Karpas-422 (cell line): ENCODE measurements at regions not wholly inside any gene's neighbourhood (a gene's known extent, or its start where the extent isn't known, plus 50 kb on each side); places are given as distances from the start of the nearest gene placed in this dataset.
"Not testable (repeated sequence)": the region's sequence is repeated elsewhere in the genome, so short reads cannot be mapped to it uniquely, and the experiment has no call there.

ENCODE experiments used
- DNase-seq: peaks from one replicate; pipeline ENCODE4 v3.0.0-alpha.2; 2015
- H2AFZ ChIP-seq: fragments of 200-600 bp; sonication (generic); 2 replicates; pipeline ENCODE4 v1.6.1; 2014; ENCODE audit warnings: antibody characterized with exemption, low read length, mixed read lengths
- H3K27ac ChIP-seq: fragments of 200-600 bp; sonication (generic); 2 replicates; pipeline ENCODE4 v1.5.1; 2014; ENCODE audit warnings: mild to moderate bottlenecking, low read length, moderate library complexity
- H3K27me3 ChIP-seq: fragments of 200-600 bp; sonication (generic); 2 replicates; pipeline ENCODE4 v1.6.1; 2014; ENCODE audit warnings: low read length, mixed read lengths
- H3K36me3 ChIP-seq: fragments of 200-600 bp; sonication (generic); 2 replicates; pipeline ENCODE4 v1.6.1; 2014; ENCODE audit warnings: low read length, mixed read lengths; ENCODE audit not compliant: insufficient read depth
- H3K4me1 ChIP-seq: fragments of 200-600 bp; sonication (generic); 2 replicates; pipeline ENCODE4 v1.6.1; 2014; ENCODE audit warnings: mild to moderate bottlenecking, low read length, mixed read lengths
- H3K4me2 ChIP-seq: fragments of 200-600 bp; sonication (generic); 2 replicates; pipeline ENCODE4 v1.6.1; 2014; ENCODE audit warnings: low read length, low read depth, mild to moderate bottlenecking; ENCODE audit not compliant: poor library complexity, severe bottlenecking
- H3K4me3 ChIP-seq: fragments of 200-600 bp; sonication (generic); 2 replicates; pipeline ENCODE4 v1.5.1; 2014; ENCODE audit warnings: mild to moderate bottlenecking, antibody characterized with exemption, low read length, mixed read lengths
- H3K79me2 ChIP-seq: fragments of 200-600 bp; sonication (generic); 2 replicates; pipeline ENCODE4 v1.6.1; 2014; ENCODE audit warnings: mild to moderate bottlenecking, low read length, mixed read lengths
- H3K9ac ChIP-seq: fragments of 200-600 bp; sonication (generic); 2 replicates; pipeline ENCODE4 v1.6.0; 2014; ENCODE audit warnings: low read length
- H3K9me2 ChIP-seq: fragments of 200-600 bp; sonication (generic), shearing (Covaris generic); replicated peaks from 2 replicates; pipeline ENCODE4 v1.6.0; 2014; ENCODE audit warnings: mild to moderate bottlenecking, low read length, moderate library complexity; ENCODE audit not compliant: insufficient read depth
- H3K9me3 ChIP-seq: fragments of 300-700, 200-600 bp; sonication (generic); 2 replicates; pipeline ENCODE4 v1.6.1; 2014; ENCODE audit warnings: low read length, mixed read lengths
- H4K20me1 ChIP-seq: fragments of 200-600 bp; sonication (generic); 2 replicates; pipeline ENCODE4 v1.6.1; 2014; ENCODE audit warnings: mild to moderate bottlenecking, antibody characterized with exemption, low read length, low read depth; ENCODE audit not compliant: insufficient read depth

DNA sequence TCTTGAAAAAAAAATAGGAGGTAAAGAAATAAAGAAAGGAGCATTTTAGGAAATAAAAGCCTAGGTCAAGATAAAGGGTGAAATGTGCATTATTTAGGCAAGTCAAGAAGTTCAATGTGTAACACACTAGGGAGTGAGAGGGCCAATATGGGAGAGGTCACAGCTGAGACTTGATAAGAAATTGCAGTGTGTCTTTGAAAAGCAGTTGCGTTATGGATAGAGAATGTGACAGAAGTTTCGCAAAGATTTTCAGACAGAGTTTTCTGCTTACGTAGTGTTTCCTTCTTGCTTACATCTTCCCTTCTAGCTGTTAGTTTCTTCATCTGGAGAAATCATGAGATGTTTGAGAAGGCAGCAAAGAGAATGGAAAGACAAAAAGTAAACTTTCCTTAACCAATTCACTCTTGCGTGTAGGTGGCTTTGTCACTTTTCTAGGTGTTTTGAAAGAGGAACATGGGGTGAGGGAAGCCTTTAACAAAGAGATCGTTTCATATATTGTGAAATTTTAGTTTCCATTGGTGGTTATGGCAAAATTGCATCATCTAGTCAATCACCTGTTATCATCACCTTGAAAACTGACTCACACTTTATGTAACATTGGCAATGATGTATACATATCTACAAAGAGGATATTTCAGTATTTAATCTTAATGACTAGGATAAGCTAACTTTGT, 975.5 kb downstream of the OLFM4 start:
- no peaks in the 10 kb centered on the region for H3K9me2 ChIP-seq
- no peak overlapping the region for H3K9ac ChIP-seq
- no peak overlapping the region for H3K4me3 ChIP-seq
- no peaks in the 10 kb centered on the region for H4K20me1 ChIP-seq
- H3K36me3 ChIP-seq = no peaks in the 10 kb centered on the region
- H3K27me3 ChIP-seq = no peaks in the 10 kb centered on the region
- H3K9me3 ChIP-seq = peaks cover 6% of the 10 kb centered on the region
- H2AFZ ChIP-seq = no peak overlapping the region
- H3K27ac ChIP-seq = no peak overlapping the region
- no peak for DNase-seq
- no peaks in the 10 kb centered on the region for H3K79me2 ChIP-seq
- no peaks in the 10 kb centered on the region for H3K4me1 ChIP-seq
- no peak overlapping the region for H3K4me2 ChIP-seq

DNA sequence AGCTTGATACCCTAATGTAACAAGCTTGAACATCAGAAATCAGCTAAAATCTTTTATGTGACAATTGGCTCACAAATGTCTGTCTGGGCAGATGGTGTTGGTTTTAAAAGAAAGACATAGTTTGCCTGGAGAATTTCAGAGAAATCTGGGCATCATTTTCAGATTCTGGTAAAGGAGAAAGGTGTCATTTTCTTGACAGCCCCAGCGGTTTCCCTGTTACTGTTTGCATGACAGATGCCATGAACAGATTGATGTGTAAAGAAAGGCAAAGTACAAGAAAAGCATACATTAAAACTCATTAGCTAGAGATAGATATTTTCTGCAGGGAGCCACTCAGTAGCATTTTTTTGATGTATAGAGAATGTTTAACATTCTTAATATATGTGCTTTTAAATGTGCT, 987.9 kb downstream of the OLFM4 start:
- H4K20me1 ChIP-seq = no peaks in the 10 kb centered on the region
- H3K36me3 ChIP-seq = no peaks in the 10 kb centered on the region
- DNase-seq = no peak
- H3K27ac ChIP-seq = no peak overlapping the region
- peaks cover 13% of the 10 kb centered on the region for H3K9me3 ChIP-seq
- H3K4me3 ChIP-seq = no peak overlapping the region
- no peaks in the 10 kb centered on the region for H3K79me2 ChIP-seq
- no peak overlapping the region for H2AFZ ChIP-seq
- H3K27me3 ChIP-seq = no peaks in the 10 kb centered on the region
- no peak overlapping the region for H3K9ac ChIP-seq
- H3K4me1 ChIP-seq = no peaks in the 10 kb centered on the region
- H3K4me2 ChIP-seq = no peak overlapping the region
- no peaks in the 10 kb centered on the region for H3K9me2 ChIP-seq

DNA sequence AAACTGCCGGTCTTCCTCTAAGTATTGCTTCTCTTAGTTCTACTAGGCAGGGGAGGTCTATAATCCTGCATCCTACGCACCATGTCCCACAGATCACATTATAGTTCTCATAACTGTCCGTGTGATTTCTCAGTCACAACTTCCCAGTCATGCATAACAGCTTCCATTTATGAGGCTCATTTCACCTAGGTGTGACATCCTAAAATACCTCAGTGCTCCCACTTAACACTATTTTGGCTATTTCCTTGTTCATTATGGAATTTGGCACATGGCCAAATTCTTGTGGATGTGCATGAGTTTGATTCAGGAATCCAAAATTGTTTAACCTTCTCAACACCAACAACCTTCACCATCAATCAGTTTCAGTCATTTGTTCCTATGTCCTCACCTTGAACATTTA, 989.9 kb downstream of the OLFM4 start:
- H3K79me2 ChIP-seq = no peaks in the 10 kb centered on the region
- H3K27me3 ChIP-seq = no peaks in the 10 kb centered on the region
- H3K4me2 ChIP-seq = no peak overlapping the region
- no peaks in the 10 kb centered on the region for H3K4me1 ChIP-seq
- H4K20me1 ChIP-seq = no peaks in the 10 kb centered on the region
- peaks cover 8% of the 10 kb centered on the region for H3K9me3 ChIP-seq
- no peak overlapping the region for H2AFZ ChIP-seq
- H3K9me2 ChIP-seq = no peaks in the 10 kb centered on the region
- H3K9ac ChIP-seq = no peak overlapping the region
- no peak overlapping the region for H3K27ac ChIP-seq
- H3K36me3 ChIP-seq = no peaks in the 10 kb centered on the region
- no peak for DNase-seq
- no peak overlapping the region for H3K4me3 ChIP-seq

- Histone ChIP-seq H4K20me1 (no peaks in the 10 kb centered on the region), H3K9ac (peak overlapping the region; percentile 47), H3K4me2 (peak overlapping the region; percentile 49), H3K27ac (peak overlapping the region; percentile 78), H3K79me2 (no peaks in the 10 kb centered on the region), H3K9me3 (no peaks in the 10 kb centered on the region; the same call in 1 of the 2 replicates), H3K36me3 (no peaks in the 10 kb centered on the region), H2AFZ (peak overlapping the region; percentile 75), H3K4me1 (peaks cover 23% of the 10 kb centered on the region), H3K27me3 (no peaks in the 10 kb centered on the region), H3K9me2 (no peaks in the 10 kb centered on the region), H3K4me3 (peak overlapping the region; percentile 35)
- peak; percentile 88 for DNase-seq
Measured at GRCh38 chr13:54029226-54029625, 1000.6 kb downstream of the OLFM4 start.

- Histone ChIP-seq H3K27me3 (no peaks in the 10 kb centered on the region), H3K4me1 (peaks cover 23% of the 10 kb centered on the region), H3K27ac (peak overlapping the region; percentile 78), H3K4me2 (peak overlapping the region; percentile 49), H2AFZ (peak overlapping the region; percentile 75), H3K9me2 (no peaks in the 10 kb centered on the region), H3K79me2 (no peaks in the 10 kb centered on the region), H3K36me3 (no peaks in the 10 kb centered on the region), H3K9ac (peak overlapping the region; percentile 47), H3K9me3 (peaks cover 1% of the 10 kb centered on the region; the same call in 1 of the 2 replicates), H3K4me3 (peak overlapping the region; percentile 35), H4K20me1 (no peaks in the 10 kb centered on the region)
- peak; percentile 49 for DNase-seq
Measured at GRCh38 chr13:54029720-54030119, 1001.1 kb downstream of the OLFM4 start.

DNA sequence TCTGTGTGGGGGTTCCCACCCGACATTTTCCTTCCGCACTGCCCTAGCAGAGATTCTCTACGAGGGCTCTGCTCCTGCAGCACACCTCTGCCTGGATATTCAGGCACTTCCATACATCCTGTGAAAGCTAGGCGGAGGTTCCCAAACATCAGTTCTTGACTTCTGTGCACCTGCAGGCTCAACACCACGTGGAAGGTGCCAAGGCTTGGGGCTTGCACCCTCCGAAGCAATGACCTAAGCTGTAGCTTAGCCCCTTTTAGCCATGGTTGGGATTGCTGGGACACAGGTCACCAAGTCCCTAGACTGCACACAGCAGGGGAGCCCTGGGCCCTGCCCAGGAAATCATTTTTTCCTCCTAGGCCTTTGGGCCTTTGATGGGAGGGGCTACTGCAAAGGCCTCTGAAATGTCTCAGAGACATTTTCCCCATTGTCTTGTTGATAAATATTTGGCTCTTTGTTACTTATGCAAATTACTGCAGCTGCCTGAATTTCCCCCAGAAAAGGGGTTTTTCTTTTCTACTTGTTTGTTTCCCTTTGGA, 1004.8 kb downstream of the OLFM4 start:
- Histone ChIP-seq H3K27ac (no peak overlapping the region), H4K20me1 (no peaks in the 10 kb centered on the region), H2AFZ (no peak overlapping the region), H3K9me3 (peaks cover 2% of the 10 kb centered on the region; the same call in 1 of the 2 replicates), H3K4me2 (no peak overlapping the region), H3K27me3 (no peaks in the 10 kb centered on the region), H3K36me3 (no peaks in the 10 kb centered on the region), H3K9ac (no peak overlapping the region), H3K9me2 (no peaks in the 10 kb centered on the region), H3K4me1 (peaks cover 17% of the 10 kb centered on the region), H3K79me2 (no peaks in the 10 kb centered on the region), H3K4me3 (no peak overlapping the region)
- DNase-seq = no peak

DNA sequence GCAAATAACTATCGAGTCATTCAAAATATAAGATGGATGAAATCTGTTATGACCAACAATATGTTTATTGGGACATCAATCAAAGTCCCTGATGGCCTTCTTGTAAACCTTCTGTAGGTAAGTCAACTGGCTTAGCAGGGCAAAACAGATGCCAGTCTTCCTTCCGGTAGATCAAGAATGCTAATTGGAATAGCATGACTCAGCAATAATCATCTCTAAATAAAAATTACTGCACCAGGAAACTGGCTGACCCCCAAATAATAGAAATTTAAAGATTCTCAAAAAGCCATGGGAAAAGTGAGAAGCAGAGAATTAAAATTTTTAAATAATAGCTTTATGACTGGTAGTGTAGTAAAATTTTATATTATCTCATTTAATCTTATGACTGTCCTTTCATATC, 1005.4 kb downstream of the OLFM4 start:
- DNase-seq = no peak
- Histone ChIP-seq H3K4me2 (no peak overlapping the region), H3K4me1 (peaks cover 10% of the 10 kb centered on the region)

GRCh38 chr13:54057416-54057815, 1028.8 kb downstream of the OLFM4 start:
- H3K27ac ChIP-seq, H3K4me1 ChIP-seq, H3K4me2 ChIP-seq, H3K27me3 ChIP-seq, H3K9me2 ChIP-seq, H3K36me3 ChIP-seq, H3K4me3 ChIP-seq, DNase-seq, H2AFZ ChIP-seq, H4K20me1 ChIP-seq, H3K9ac ChIP-seq, H3K79me2 ChIP-seq: not testable (repeated sequence)
- H3K9me3 ChIP-seq = peaks cover 23% of the 10 kb centered on the region

More for the DNA sequence above, 1005.4 kb downstream of the OLFM4 start:
- Histone ChIP-seq H3K36me3 (no peaks in the 10 kb centered on the region), H3K9me3 (peaks cover 2% of the 10 kb centered on the region; the same call in 1 of the 2 replicates), H3K4me3 (no peak overlapping the region), H3K9me2 (no peaks in the 10 kb centered on the region), H3K9ac (no peak overlapping the region), H3K79me2 (no peaks in the 10 kb centered on the region), H2AFZ (no peak overlapping the region), H3K27ac (no peak overlapping the region), H4K20me1 (no peaks in the 10 kb centered on the region), H3K27me3 (no peaks in the 10 kb centered on the region)
